Endothelial cell of umbilical vein (primary cell): ENCODE measurements at regions not wholly inside any gene's neighbourhood (a gene's known extent, or its start where the extent isn't known, plus 50 kb on each side); places are given as distances from the start of the nearest gene placed in this dataset.

Source experiments
- BruUV-seq: library from RNA; stranded (reverse); fragments of 400-500 nt; replicated peaks from 2 replicates; lab custom pipeline; 2021; lab: Mats Ljungman, UMichigan
- CTCF ChIA-PET: fragments of 300-600, 350-600 bp; sonication (Branson Sonifier 250); formaldehyde crosslinking; loops from one replicate; lab custom pipeline; 2021; ENCODE audit warnings: antibody characterized with exemption, inconsistent platforms; lab: Charles Lee
- POLR2A ChIA-PET: fragments of 300-600, 350-600 bp; sonication (Branson Sonifier 250); formaldehyde crosslinking; loops from one replicate; lab custom pipeline; 2021; ENCODE audit warnings: antibody characterized with exemption, inconsistent platforms; lab: Charles Lee
- DNase-seq: peaks from one replicate; pipeline ENCODE4 v3.0.0-alpha.2; 2011; ENCODE audit warnings: low read depth, low spot score
- FAIRE-seq: peaks from 2 replicates; lab custom pipeline; 2011; peaks lifted over from hg19 to GRCh38; lab: Jason Lieb, UNC
- H2AFZ ChIP-seq: 2 replicates; pipeline ENCODE4 v1.6.0; 2012; ENCODE audit warnings: low read depth, low read length, control low read depth, inconsistent platforms
- H3K27ac ChIP-seq: 2 replicates; pipeline ENCODE4 v1.5.1; 2011; ENCODE audit warnings: low read depth, mild to moderate bottlenecking, control low read depth, low read length, moderate library complexity; ENCODE audit not compliant: insufficient read depth
- H3K27me3 ChIP-seq, 2 experiments: 2 replicates each; pipeline versions ENCODE4 v1.6.0 to v1.6.1; 2011; ENCODE audit warnings: low read length in 2 of 2, mixed read lengths in 1 of 2; ENCODE audit not compliant: control insufficient read depth in 2 of 2, insufficient read depth in 2 of 2
- H3K36me3 ChIP-seq, 2 experiments: 2 replicates in 1 of 2; 3 replicates in 1 of 2; pipeline ENCODE4 v1.5.1; 2011; ENCODE audit warnings: low read length in 2 of 2, mild to moderate bottlenecking in 1 of 2, moderate library complexity in 1 of 2; ENCODE audit not compliant: control insufficient read depth in 2 of 2, insufficient read depth in 2 of 2; ENCODE audit errors: extremely low read depth in 1 of 2
- H3K4me1 ChIP-seq: 3 replicates; pipeline ENCODE4 v1.5.1; 2011; ENCODE audit warnings: mild to moderate bottlenecking, low read length; ENCODE audit not compliant: control insufficient read depth, insufficient read depth; ENCODE audit errors: extremely low read depth
- H3K4me2 ChIP-seq: 2 replicates; pipeline ENCODE4 v1.6.1; 2011; ENCODE audit warnings: low read length, control low read depth, mixed read lengths; ENCODE audit not compliant: insufficient read depth
- H3K4me3 ChIP-seq, 3 experiments: fragments of 200-600 bp in 1 of 3; sonication (generic), shearing (Covaris generic) in 1 of 3; replicated peaks in 1 of 3; 2 replicates each; pipeline ENCODE4 v1.5.1; 2011 to 2016; ENCODE audit warnings: control low read depth in 3 of 3, low read length in 3 of 3, mild to moderate bottlenecking in 2 of 3, inconsistent platforms in 1 of 3, low read depth in 1 of 3, moderate library complexity in 1 of 3; ENCODE audit not compliant: insufficient read depth in 1 of 3
- H3K79me2 ChIP-seq: 2 replicates; pipeline ENCODE4 v1.6.0; 2012; ENCODE audit warnings: low read length, inconsistent platforms; ENCODE audit not compliant: control insufficient read depth, insufficient read depth
- H3K9ac ChIP-seq: replicated peaks from 2 replicates; pipeline ENCODE3; 2011; ENCODE audit warnings: low read length, control low read depth; ENCODE audit not compliant: insufficient read depth; ENCODE audit errors: extremely low read depth
- H3K9me1 ChIP-seq: replicated peaks from 3 replicates; pipeline ENCODE4 v1.6.0; 2011; ENCODE audit warnings: mild to moderate bottlenecking, low read length; ENCODE audit not compliant: control insufficient read depth, insufficient read depth; ENCODE audit errors: extremely low read depth
- H3K9me3 ChIP-seq: replicated peaks from 2 replicates; pipeline ENCODE4 v1.5.1; 2012; ENCODE audit warnings: low read length, inconsistent platforms; ENCODE audit not compliant: control insufficient read depth, insufficient read depth
- H4K20me1 ChIP-seq: replicated peaks from 2 replicates; pipeline ENCODE3; 2011; ENCODE audit warnings: mild to moderate bottlenecking, low read length; ENCODE audit not compliant: control insufficient read depth, insufficient read depth; ENCODE audit errors: extremely low read depth
- CTCF ChIP-seq, 2 donors: IDR thresholded peaks; 1 replicate in 1 of 2; 2 replicates in 1 of 2; pipeline ENCODE4 v1.5.1; 2011; ENCODE audit warnings: low read length in 2 of 2, mild to moderate bottlenecking in 2 of 2, moderate library complexity in 2 of 2, control low read depth in 1 of 2, inconsistent platforms in 1 of 2, low read depth in 1 of 2; ENCODE audit not compliant: insufficient read depth in 1 of 2; ENCODE audit errors: extremely low read depth in 1 of 2
- EZH2 ChIP-seq: IDR thresholded peaks from 2 replicates; pipeline ENCODE4 v1.6.1; 2012; ENCODE audit warnings: borderline replicate concordance, low read depth, mild to moderate bottlenecking, moderate library complexity, low read length, inconsistent platforms; ENCODE audit not compliant: severe bottlenecking
- GATA2 ChIP-seq: IDR thresholded peaks from 2 replicates; pipeline ENCODE4 v1.7.0; 2011; ENCODE audit warnings: low read depth, mild to moderate bottlenecking, moderate library complexity, mixed read lengths, low read length; ENCODE audit not compliant: insufficient read length, insufficient read depth
- MAX ChIP-seq: IDR thresholded peaks from 2 replicates; pipeline ENCODE4 v1.6.1; 2011; ENCODE audit not compliant: insufficient read depth, insufficient read length
- MYC ChIP-seq: IDR thresholded peaks from one replicate; pipeline ENCODE4 v1.6.1; 2011; ENCODE audit warnings: mild to moderate bottlenecking, low read depth, low read length
- POLR2A ChIP-seq: IDR thresholded peaks from 2 replicates; pipeline ENCODE4 v1.6.1; 2012; ENCODE audit warnings: low read depth, mild to moderate bottlenecking, control low read depth, low read length
- POLR2AphosphoS5 ChIP-seq: IDR thresholded peaks from 2 replicates; pipeline ENCODE4 v1.6.1; 2012; ENCODE audit warnings: low read depth, mild to moderate bottlenecking, control low read depth, low read length, moderate library complexity; ENCODE audit not compliant: insufficient read depth
- dilution Hi-C: fragments of 300-500 bp; cut with MboI; formaldehyde crosslinking; loops from one replicate; pipeline ENCODE4 v1.15.0; 2019; ENCODE audit warnings: low sequenced_read_pairs; ENCODE audit not compliant: extremely low pct_ligation_motif_present
- intact Hi-C: fragments of 100-400 bp; cut with micrococcal nuclease; formaldehyde crosslinking; loops from one replicate; pipeline ENCODE4 v1.10.0; 2022

- POLR2A ChIA-PET, result no interaction called here
- Histone ChIP-seq H3K27ac (no peak overlapping the region), H2AFZ (no peak overlapping the region), H3K27me3 (no peaks in the 10 kb centered on the region), H3K4me1 (no peaks in the 10 kb centered on the region), H3K9me3 (no peaks in the 10 kb centered on the region), H3K9me1 (no peaks in the 10 kb centered on the region), H3K4me3 (no peak overlapping the region), H3K36me3 (no peaks in the 10 kb centered on the region), H4K20me1 (no peaks in the 10 kb centered on the region), H3K9ac (no peak overlapping the region), H3K79me2 (no peaks in the 10 kb centered on the region), H3K4me2 (no peak overlapping the region)
- CTCF ChIA-PET, result no interaction called here
- BruUV-seq, result no TSS peak
- intact Hi-C loops (no loop called here), dilution Hi-C loops (no loop called here)
- no peak for DNase-seq
- FAIRE-seq, result no peak
- TF ChIP-seq MYC, result no peak
These were observed 101.5 kb upstream of the LHX5 start for GRCh38 chr12:113573148-113573547.

- POLR2A ChIA-PET, result no interaction called here
These were observed 100.0 kb upstream of the LHX5 start for GRCh38 chr12:113571713-113572112.

More at GRCh38 chr12:113571713-113572112, 100.0 kb upstream of the LHX5 start:
- Histone ChIP-seq H3K36me3 (no peaks in the 10 kb centered on the region), H3K4me3 (no peak overlapping the region), H3K4me2 (no peak overlapping the region), H3K27ac (no peak overlapping the region), H4K20me1 (no peaks in the 10 kb centered on the region), H3K9me3 (no peaks in the 10 kb centered on the region), H3K79me2 (no peaks in the 10 kb centered on the region), H3K4me1 (no peaks in the 10 kb centered on the region), H3K9me1 (no peaks in the 10 kb centered on the region), H3K9ac (no peak overlapping the region), H3K27me3 (no peaks in the 10 kb centered on the region), H2AFZ (no peak overlapping the region)
- CTCF ChIA-PET, result no interaction called here
- TF ChIP-seq POLR2AphosphoS5 (no peak), EZH2 (no peak), MAX (no peak), MYC (no peak), CTCF (IDR thresholded peaks at IDR 0.05; ENCODE audit: extremely low read depth in 1 of 2, insufficient read depth in 1 of 2, low read depth in 1 of 2, low read length in 2 of 2) (no peak), POLR2A (no peak), GATA2 (no peak)
- no peak for DNase-seq
- no TSS peak for BruUV-seq
- dilution Hi-C loops (no loop called here), intact Hi-C loops (no loop called here)
- no peak for FAIRE-seq
